ENCODE measurements at regions not wholly inside any gene's neighbourhood (a gene's known extent, or its start where the extent isn't known, plus 50 kb on each side); places are given as distances from the start of the nearest gene placed in this dataset.

DNA sequence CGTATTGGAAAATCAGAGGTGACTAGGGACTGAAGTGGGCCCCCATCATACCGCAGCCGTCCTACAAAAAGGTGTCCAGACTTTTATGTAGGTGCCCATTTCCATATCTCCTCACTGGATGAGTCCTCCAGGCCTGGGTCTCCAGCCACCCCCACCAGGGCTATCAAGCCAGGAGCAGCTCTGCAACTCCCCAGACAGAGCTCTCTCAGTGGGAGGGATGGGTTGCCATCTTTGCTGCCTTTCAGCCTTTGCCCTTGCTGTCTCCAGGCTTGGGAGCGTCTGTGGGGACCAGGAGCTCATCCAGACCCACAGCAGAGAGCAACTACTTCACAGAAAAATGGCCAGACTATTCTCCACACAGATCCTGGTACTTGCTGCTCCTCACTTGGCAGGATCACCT lies 802.7 kb upstream of the IGFBP3 start:
- Histone ChIP-seq H3K4me1 (ENCODE audit: control insufficient read depth in 2 of 2, insufficient read depth in 2 of 2, low read length in 2 of 2) (no peaks in the 10 kb centered on the region), H3K27ac (ENCODE audit: low read length in 2 of 2) (no peak overlapping the region), H4K20me1 (ENCODE audit: control insufficient read depth, insufficient read depth, low read length, poor library complexity, severe bottlenecking) (no peaks in the 10 kb centered on the region), H3K9me3 (ENCODE audit: control extremely low read depth in 1 of 3, control insufficient read depth in 2 of 3, insufficient read depth in 1 of 3, low read length in 2 of 3) (peaks cover 0 to 19% (median 0%) of the 10 kb centered on the region in 3 donors), H3K79me2 (ENCODE audit: control insufficient read depth, insufficient read depth, low read length) (no peaks in the 10 kb centered on the region), H3K4me2 (replicated peaks; ENCODE audit: low read depth, low read length, poor library complexity, severe bottlenecking) (no peak overlapping the region), H3K27me3 (replicated peaks in 1 of 4; ENCODE audit: control extremely low read depth in 1 of 4, control insufficient read depth in 3 of 4, insufficient read depth in 4 of 4, low read length in 3 of 4) (no peaks in the 10 kb centered on the region), H2AFZ (ENCODE audit: insufficient read depth, low read depth, low read length, poor library complexity, severe bottlenecking) (no peak overlapping the region), H3K4me3 (ENCODE audit: control extremely low read depth in 1 of 5, extremely low read depth in 1 of 5, insufficient read depth in 1 of 5, low read depth in 2 of 5, low read length in 4 of 5) (no peak overlapping the region), H3K36me3 (replicated peaks in 1 of 2; ENCODE audit: control extremely low read depth in 1 of 2, control insufficient read depth in 1 of 2, extremely low read depth in 1 of 2, insufficient read depth in 2 of 2, low read length in 1 of 2) (no peaks in the 10 kb centered on the region), H3K9ac (ENCODE audit: low read length) (no peak overlapping the region)
- 90% methylated on average over 4 of the region's 4 CpGs for WGBS (ENCODE audit: insufficient coverage)
- H3K4me1 Mint-ChIP-seq = no peaks in the 10 kb centered on the region
- no peaks in the 10 kb centered on the region for H3K27me3 Mint-ChIP-seq
- TF ChIP-seq, protein P1, sequence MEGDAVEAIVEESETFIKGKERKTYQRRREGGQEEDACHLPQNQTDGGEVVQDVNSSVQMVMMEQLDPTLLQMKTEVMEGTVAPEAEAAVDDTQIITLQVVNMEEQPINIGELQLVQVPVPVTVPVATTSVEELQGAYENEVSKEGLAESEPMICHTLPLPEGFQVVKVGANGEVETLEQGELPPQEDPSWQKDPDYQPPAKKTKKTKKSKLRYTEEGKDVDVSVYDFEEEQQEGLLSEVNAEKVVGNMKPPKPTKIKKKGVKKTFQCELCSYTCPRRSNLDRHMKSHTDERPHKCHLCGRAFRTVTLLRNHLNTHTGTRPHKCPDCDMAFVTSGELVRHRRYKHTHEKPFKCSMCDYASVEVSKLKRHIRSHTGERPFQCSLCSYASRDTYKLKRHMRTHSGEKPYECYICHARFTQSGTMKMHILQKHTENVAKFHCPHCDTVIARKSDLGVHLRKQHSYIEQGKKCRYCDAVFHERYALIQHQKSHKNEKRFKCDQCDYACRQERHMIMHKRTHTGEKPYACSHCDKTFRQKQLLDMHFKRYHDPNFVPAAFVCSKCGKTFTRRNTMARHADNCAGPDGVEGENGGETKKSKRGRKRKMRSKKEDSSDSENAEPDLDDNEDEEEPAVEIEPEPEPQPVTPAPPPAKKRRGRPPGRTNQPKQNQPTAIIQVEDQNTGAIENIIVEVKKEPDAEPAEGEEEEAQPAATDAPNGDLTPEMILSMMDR (IDR thresholded peaks at IDR 0.05) = no peak
- intact Hi-C loops (cut with micrococcal nuclease) = no loop called here
- ChIA-PET CTCF (no interaction called here), POLR2A (no interaction called here)
- H3K9me3 Mint-ChIP-seq (ENCODE audit: insufficient read depth) = no peaks in the 10 kb centered on the region
- no peak overlapping the region for H3K27ac Mint-ChIP-seq
- DNase-seq (no peak), ATAC-seq (ENCODE audit: low read depth) (no peak)
- H3K4me3 Mint-ChIP-seq = no peak overlapping the region

DNA sequence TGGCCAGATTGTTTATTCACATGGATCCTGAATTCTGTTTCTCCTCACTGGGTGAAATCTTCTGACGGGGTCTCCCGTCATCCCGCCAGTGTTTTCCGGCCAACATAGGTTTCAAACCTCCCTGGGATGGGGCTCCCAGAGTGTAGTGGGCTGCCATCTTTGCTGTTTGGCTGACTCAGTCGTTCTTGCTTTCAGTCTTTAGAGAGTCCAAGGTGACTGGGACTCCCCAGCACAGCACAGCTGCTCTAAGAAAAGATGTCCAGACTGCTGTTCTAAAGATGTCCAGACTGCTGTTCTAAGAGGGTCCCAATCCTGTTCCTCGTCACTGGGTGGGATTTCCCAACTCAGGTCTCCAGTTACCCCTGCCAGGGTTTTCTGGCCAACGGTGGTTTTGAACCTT lies 801.9 kb upstream of the IGFBP3 start:
- Histone ChIP-seq H3K4me2 (replicated peaks; ENCODE audit: low read depth, low read length, poor library complexity, severe bottlenecking) (no peak overlapping the region), H2AFZ (ENCODE audit: insufficient read depth, low read depth, low read length, poor library complexity, severe bottlenecking) (no peak overlapping the region), H3K36me3 (replicated peaks in 1 of 2; ENCODE audit: control extremely low read depth in 1 of 2, control insufficient read depth in 1 of 2, extremely low read depth in 1 of 2, insufficient read depth in 2 of 2, low read length in 1 of 2) (no peaks in the 10 kb centered on the region), H3K9me3 (ENCODE audit: control extremely low read depth in 1 of 3, control insufficient read depth in 2 of 3, insufficient read depth in 1 of 3, low read length in 2 of 3) (peaks cover 0 to 19% (median 0%) of the 10 kb centered on the region in 3 donors), H4K20me1 (ENCODE audit: control insufficient read depth, insufficient read depth, low read length, poor library complexity, severe bottlenecking) (no peaks in the 10 kb centered on the region), H3K4me1 (ENCODE audit: control insufficient read depth in 2 of 2, insufficient read depth in 2 of 2, low read length in 2 of 2) (no peaks in the 10 kb centered on the region), H3K27me3 (replicated peaks in 1 of 4; ENCODE audit: control extremely low read depth in 1 of 4, control insufficient read depth in 3 of 4, insufficient read depth in 4 of 4, low read length in 3 of 4) (no peaks in the 10 kb centered on the region), H3K79me2 (ENCODE audit: control insufficient read depth, insufficient read depth, low read length) (no peaks in the 10 kb centered on the region), H3K4me3 (ENCODE audit: control extremely low read depth in 1 of 5, extremely low read depth in 1 of 5, insufficient read depth in 1 of 5, low read depth in 2 of 5, low read length in 4 of 5) (no peak overlapping the region), H3K27ac (ENCODE audit: low read length in 2 of 2) (no peak overlapping the region), H3K9ac (ENCODE audit: low read length) (no peak overlapping the region)
- no peak for TF ChIP-seq EZH2 (IDR thresholded peaks at IDR 0.05; ENCODE audit: borderline replicate concordance, insufficient read depth, low read depth, low read length, poor library complexity, severe bottlenecking)
- TF ChIP-seq, protein P1 (IDR thresholded peaks at IDR 0.05) = no peak
- DNase-seq = no peak
- H3K4me1 Mint-ChIP-seq = no peaks in the 10 kb centered on the region
- WGBS (ENCODE audit: insufficient coverage) = 95% methylated on average over 6 of the region's 7 CpGs
- ChIA-PET POLR2A (no interaction called here), CTCF (no interaction called here)
- H3K4me3 Mint-ChIP-seq = no peak overlapping the region
- ATAC-seq (ENCODE audit: low read depth) = no peak
- H3K27me3 Mint-ChIP-seq = no peaks in the 10 kb centered on the region
- no peaks in the 10 kb centered on the region for H3K9me3 Mint-ChIP-seq (ENCODE audit: insufficient read depth)
- no peak overlapping the region for H3K27ac Mint-ChIP-seq
- intact Hi-C loops (cut with micrococcal nuclease) = no loop called here
